Forelimb muscle (tissue), 1 donor: ENCODE measurements at regions not wholly inside any gene's neighbourhood (a gene's known extent, or its start where the extent isn't known, plus 50 kb on each side); places are given as distances from the start of the nearest gene placed in this dataset.

Experiments used
- DNase-seq: peaks from one replicate; pipeline ENCODE4 v3.0.0-alpha.2; 2013; ENCODE audit warnings: low read depth

GRCh38 chr18:56021809-56022195 lies 433.8 kb upstream of the TCF4 start:
- DNase-seq = no peak

- no peak for DNase-seq
These were observed 433.3 kb upstream of the TCF4 start for GRCh38 chr18:56021136-56021808.

- no peak for DNase-seq
These were observed 431.9 kb upstream of the TCF4 start for GRCh38 chr18:56019908-56020307.

- DNase-seq = no peak
These were observed 431.2 kb upstream of the TCF4 start for GRCh38 chr18:56019156-56019555.

- no peak for DNase-seq
These were observed 421.4 kb upstream of the TCF4 start for GRCh38 chr18:56009411-56009810.

GRCh38 chr18:56003720-56004088 lies 415.7 kb upstream of the TCF4 start:
- DNase-seq = no peak

- no peak for DNase-seq
These were observed 415.2 kb upstream of the TCF4 start for GRCh38 chr18:56003009-56003719.

GRCh38 chr18:56001576-56001975 lies 413.6 kb upstream of the TCF4 start:
- no peak for DNase-seq

- DNase-seq = no peak
These were observed 412.0 kb upstream of the TCF4 start for GRCh38 chr18:56000041-56000440.

- no peak for DNase-seq
These were observed 411.6 kb upstream of the TCF4 start for GRCh38 chr18:55999641-56000040.

GRCh38 chr18:55998801-55999385 lies 410.9 kb upstream of the TCF4 start:
- no peak for DNase-seq

GRCh38 chr18:55998071-55998522 lies 410.1 kb upstream of the TCF4 start:
- no peak for DNase-seq

- no peak for DNase-seq
These were observed 409.2 kb upstream of the TCF4 start for GRCh38 chr18:55997151-55997561.

GRCh38 chr18:55996717-55997116 lies 408.7 kb upstream of the TCF4 start:
- DNase-seq = no peak

- DNase-seq = no peak
These were observed 402.2 kb upstream of the TCF4 start for GRCh38 chr18:55990186-55990585.

GRCh38 chr18:55988537-55988936 lies 400.5 kb upstream of the TCF4 start:
- no peak for DNase-seq

GRCh38 chr18:55983433-55983832 lies 395.4 kb upstream of the TCF4 start:
- no peak for DNase-seq

GRCh38 chr18:55982992-55983391 lies 395.0 kb upstream of the TCF4 start:
- no peak for DNase-seq

GRCh38 chr18:55981712-55982475 lies 393.9 kb upstream of the TCF4 start:
- DNase-seq = no peak

- DNase-seq = no peak
These were observed 386.5 kb upstream of the TCF4 start for GRCh38 chr18:55974521-55974920.

- DNase-seq = no peak
These were observed 380.6 kb upstream of the TCF4 start for GRCh38 chr18:55968550-55968949.

- no peak for DNase-seq
These were observed 379.0 kb upstream of the TCF4 start for GRCh38 chr18:55967019-55967418.
